ENCODE measurements at regions not wholly inside any gene's neighbourhood (a gene's known extent, or its start where the extent isn't known, plus 50 kb on each side); places are given as distances from the start of the nearest gene placed in this dataset.

DNA sequence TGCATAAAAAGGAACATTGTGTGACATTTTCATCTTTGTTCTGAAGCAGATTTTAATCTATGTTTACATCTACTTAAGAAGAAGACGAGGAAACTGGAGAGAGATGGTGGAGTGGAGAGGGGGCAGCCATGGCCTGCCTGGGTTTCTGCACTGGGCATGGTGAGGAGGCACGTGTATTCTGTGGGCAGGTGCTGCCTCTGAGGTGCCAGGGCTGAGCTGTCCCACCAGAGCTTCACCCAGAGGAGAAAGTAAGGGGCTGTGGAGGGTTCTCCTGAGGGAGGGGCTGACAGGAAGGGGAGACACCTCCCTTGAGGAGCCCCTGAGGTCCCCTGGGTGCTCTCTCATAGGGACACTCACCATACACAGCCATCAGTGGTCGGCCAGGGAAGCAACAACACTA, 372.4 kb upstream of the OR4E1 start:
- TF ChIP-seq, protein P1, sequence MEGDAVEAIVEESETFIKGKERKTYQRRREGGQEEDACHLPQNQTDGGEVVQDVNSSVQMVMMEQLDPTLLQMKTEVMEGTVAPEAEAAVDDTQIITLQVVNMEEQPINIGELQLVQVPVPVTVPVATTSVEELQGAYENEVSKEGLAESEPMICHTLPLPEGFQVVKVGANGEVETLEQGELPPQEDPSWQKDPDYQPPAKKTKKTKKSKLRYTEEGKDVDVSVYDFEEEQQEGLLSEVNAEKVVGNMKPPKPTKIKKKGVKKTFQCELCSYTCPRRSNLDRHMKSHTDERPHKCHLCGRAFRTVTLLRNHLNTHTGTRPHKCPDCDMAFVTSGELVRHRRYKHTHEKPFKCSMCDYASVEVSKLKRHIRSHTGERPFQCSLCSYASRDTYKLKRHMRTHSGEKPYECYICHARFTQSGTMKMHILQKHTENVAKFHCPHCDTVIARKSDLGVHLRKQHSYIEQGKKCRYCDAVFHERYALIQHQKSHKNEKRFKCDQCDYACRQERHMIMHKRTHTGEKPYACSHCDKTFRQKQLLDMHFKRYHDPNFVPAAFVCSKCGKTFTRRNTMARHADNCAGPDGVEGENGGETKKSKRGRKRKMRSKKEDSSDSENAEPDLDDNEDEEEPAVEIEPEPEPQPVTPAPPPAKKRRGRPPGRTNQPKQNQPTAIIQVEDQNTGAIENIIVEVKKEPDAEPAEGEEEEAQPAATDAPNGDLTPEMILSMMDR (IDR thresholded peaks at IDR 0.05; ENCODE audit: low read depth, low read length, poor library complexity, severe bottlenecking), result no peak
- TF ChIP-seq EZH2phosphoT487 (IDR thresholded peaks at IDR 0.05; ENCODE audit: borderline replicate concordance, low read length), result no peak

Data from DOHH2 (cell line).